ENCODE measurements at regions not wholly inside any gene's neighbourhood (a gene's known extent, or its start where the extent isn't known, plus 50 kb on each side); places are given as distances from the start of the nearest gene placed in this dataset.
A peak's percentile ranks its signal among the peaks of the same experiment; 100 is the strongest.

DNA sequence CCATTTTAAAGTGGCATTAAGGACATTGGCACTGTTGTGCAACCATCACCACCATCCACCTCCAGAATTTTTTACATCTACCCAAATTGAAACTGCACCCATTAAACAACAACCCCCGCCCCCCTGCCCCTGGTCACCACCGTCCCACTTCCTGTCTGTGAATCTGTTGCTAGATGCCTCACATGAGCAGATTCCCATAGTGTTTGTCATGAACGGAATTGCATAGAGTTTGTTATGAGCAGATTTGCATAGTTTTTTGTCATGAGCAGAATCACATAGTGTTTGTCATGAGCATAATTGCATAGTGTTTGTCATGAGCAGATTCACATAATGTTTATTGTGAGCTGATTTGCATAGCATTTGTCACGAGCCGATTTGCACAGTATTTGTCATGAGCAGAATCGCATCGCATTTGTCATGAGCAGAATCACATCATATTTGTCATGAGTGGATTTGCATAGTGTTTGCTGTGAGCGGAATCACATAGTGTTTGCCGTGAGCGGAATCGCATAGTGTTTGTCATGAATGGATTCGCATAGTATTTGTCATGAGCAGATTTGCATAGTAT, 54.0 kb upstream of the GTF3A start:
- no peak for ATAC-seq
- TF ChIP-seq ZFP3 (CRISPR knock-in tag; IDR thresholded peaks at IDR 0.05) (no peak), ESRRG (CRISPR knock-in tag; IDR thresholded peaks at IDR 0.05) (no peak), ZNF70 (CRISPR knock-in tag; IDR thresholded peaks at IDR 0.05) (no peak), GLIS3 (CRISPR knock-in tag; IDR thresholded peaks at IDR 0.05) (no peak), TCF4 (CRISPR knock-in tag; IDR thresholded peaks at IDR 0.05; ENCODE audit: borderline replicate concordance) (no peak)

DNA sequence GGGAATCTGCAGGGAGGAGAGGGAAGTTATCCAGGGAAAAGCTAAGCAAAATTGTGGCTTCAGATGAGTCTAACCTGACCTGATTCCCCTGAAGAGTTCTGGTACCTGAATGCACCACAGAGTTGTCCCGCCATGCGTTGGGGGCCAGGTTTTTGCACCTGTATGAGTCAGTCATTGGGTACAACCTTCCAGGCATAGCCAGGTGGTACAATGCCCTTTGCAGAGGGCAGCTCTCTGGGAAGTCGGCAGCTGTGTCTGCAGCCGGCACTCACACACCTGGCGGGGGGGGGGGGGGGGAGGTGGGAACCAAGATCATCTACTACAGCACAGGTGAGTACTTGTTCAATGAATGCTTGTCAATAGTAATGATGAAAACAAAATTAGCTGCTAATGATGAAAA, 52.5 kb upstream of the GTF3A start:
- ATAC-seq = no peak
- TF ChIP-seq BACH2 (CRISPR knock-in tag; IDR thresholded peaks at IDR 0.05; ENCODE audit: borderline replicate concordance) (no peak), ZNF565 (CRISPR knock-in tag; conservative IDR thresholded peaks at IDR 0.05; ENCODE audit: low read depth) (no peak), ZFP30 (CRISPR knock-in tag; IDR thresholded peaks at IDR 0.05) (no peak), ISL1 (CRISPR knock-in tag; IDR thresholded peaks at IDR 0.05) (no peak), OSR1 (CRISPR knock-in tag; IDR thresholded peaks at IDR 0.05) (no peak), TCF4 (CRISPR knock-in tag; IDR thresholded peaks at IDR 0.05; ENCODE audit: borderline replicate concordance) (no peak), GLIS3 (CRISPR knock-in tag; IDR thresholded peaks at IDR 0.05) (no peak), ESRRG (CRISPR knock-in tag; IDR thresholded peaks at IDR 0.05) (no peak)
- TF ChIP-seq, protein P1, sequence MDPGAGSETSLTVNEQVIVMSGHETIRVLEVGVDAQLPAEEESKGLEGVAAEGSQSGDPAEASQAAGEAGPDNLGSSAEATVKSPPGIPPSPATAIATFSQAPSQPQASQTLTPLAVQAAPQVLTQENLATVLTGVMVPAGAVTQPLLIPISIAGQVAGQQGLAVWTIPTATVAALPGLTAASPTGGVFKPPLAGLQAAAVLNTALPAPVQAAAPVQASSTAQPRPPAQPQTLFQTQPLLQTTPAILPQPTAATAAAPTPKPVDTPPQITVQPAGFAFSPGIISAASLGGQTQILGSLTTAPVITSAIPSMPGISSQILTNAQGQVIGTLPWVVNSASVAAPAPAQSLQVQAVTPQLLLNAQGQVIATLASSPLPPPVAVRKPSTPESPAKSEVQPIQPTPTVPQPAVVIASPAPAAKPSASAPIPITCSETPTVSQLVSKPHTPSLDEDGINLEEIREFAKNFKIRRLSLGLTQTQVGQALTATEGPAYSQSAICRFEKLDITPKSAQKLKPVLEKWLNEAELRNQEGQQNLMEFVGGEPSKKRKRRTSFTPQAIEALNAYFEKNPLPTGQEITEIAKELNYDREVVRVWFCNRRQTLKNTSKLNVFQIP (CRISPR knock-in tag; IDR thresholded peaks at IDR 0.05; ENCODE audit: borderline replicate concordance, low read depth) = no peak
- TF ChIP-seq, protein P2, sequence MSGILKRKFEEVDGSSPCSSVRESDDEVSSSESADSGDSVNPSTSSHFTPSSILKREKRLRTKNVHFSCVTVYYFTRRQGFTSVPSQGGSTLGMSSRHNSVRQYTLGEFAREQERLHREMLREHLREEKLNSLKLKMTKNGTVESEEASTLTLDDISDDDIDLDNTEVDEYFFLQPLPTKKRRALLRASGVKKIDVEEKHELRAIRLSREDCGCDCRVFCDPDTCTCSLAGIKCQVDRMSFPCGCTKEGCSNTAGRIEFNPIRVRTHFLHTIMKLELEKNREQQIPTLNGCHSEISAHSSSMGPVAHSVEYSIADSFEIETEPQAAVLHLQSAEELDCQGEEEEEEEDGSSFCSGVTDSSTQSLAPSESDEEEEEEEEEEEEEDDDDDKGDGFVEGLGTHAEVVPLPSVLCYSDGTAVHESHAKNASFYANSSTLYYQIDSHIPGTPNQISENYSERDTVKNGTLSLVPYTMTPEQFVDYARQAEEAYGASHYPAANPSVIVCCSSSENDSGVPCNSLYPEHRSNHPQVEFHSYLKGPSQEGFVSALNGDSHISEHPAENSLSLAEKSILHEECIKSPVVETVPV (CRISPR knock-in tag; IDR thresholded peaks at IDR 0.05) = no peak

DNA sequence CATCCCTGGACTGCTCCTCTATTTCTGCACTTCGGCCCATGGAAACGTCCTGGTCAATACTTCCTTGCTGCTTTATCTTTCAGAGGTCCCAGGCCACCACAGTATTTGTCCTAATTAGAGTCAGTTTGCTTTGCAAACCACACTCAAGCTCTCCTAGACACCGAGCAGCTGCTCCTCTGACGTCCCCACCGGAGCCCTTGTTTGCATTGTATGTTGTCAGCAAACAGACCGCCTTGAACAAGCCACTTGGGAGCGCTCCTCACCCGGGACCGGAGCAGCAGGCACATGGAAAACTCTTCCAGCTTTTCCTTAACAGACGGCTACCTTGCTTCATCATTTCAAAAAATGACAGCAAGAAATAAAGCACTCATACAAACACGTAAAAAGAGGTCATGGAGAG, 51.5 kb upstream of the GTF3A start:
- TF ChIP-seq, protein P3, sequence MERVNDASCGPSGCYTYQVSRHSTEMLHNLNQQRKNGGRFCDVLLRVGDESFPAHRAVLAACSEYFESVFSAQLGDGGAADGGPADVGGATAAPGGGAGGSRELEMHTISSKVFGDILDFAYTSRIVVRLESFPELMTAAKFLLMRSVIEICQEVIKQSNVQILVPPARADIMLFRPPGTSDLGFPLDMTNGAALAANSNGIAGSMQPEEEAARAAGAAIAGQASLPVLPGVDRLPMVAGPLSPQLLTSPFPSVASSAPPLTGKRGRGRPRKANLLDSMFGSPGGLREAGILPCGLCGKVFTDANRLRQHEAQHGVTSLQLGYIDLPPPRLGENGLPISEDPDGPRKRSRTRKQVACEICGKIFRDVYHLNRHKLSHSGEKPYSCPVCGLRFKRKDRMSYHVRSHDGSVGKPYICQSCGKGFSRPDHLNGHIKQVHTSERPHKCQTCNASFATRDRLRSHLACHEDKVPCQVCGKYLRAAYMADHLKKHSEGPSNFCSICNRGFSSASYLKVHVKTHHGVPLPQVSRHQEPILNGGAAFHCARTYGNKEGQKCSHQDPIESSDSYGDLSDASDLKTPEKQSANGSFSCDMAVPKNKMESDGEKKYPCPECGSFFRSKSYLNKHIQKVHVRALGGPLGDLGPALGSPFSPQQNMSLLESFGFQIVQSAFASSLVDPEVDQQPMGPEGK (CRISPR knock-in tag; IDR thresholded peaks at IDR 0.05; ENCODE audit: borderline replicate concordance) = no peak
- TF ChIP-seq ZFP30 (CRISPR knock-in tag; IDR thresholded peaks at IDR 0.05) (no peak), OSR1 (CRISPR knock-in tag; IDR thresholded peaks at IDR 0.05) (no peak), ZNF565 (CRISPR knock-in tag; conservative IDR thresholded peaks at IDR 0.05; ENCODE audit: low read depth) (no peak), ZNF8 (CRISPR knock-in tag; IDR thresholded peaks at IDR 0.05) (no peak), BACH2 (CRISPR knock-in tag; IDR thresholded peaks at IDR 0.05; ENCODE audit: borderline replicate concordance) (no peak), ARNTL (CRISPR knock-in tag; IDR thresholded peaks at IDR 0.05; ENCODE audit: borderline replicate concordance, low read depth) (no peak), ZC3H10 (CRISPR knock-in tag; IDR thresholded peaks at IDR 0.05) (no peak), ZNF70 (CRISPR knock-in tag; IDR thresholded peaks at IDR 0.05) (no peak)
- peak; percentile 23; the same call in 1 of the 3 replicates for ATAC-seq

DNA sequence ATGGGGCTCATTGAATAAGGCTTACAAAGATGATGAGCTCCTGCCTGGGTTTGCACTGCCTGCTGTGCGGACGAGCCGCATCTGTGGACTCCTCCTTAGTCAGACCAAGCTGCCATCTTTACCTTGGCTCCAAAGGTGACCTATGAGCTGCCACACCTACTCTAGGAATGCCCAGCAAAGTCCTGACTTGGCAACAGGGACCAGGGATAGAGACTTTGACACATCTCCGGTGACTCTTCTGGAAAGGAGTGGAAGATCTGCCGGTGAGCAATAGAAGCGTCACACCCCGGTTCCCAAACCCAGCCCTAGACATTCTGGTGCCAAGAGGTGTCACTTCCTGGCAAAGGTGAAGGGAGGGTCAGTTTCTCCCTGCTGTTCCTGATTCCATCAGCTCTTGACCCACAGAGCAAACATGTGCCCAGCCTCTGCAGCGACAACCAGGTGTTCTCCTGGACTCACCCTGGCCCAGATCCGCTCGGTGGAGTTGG, 50.2 kb upstream of the GTF3A start:
- peak; percentile 15 for ATAC-seq
- TF ChIP-seq, protein P1 (CRISPR knock-in tag; IDR thresholded peaks at IDR 0.05; ENCODE audit: borderline replicate concordance, low read depth) = no peak
- TF ChIP-seq BACH2 (CRISPR knock-in tag; IDR thresholded peaks at IDR 0.05; ENCODE audit: borderline replicate concordance) (no peak), PPARA (CRISPR knock-in tag; IDR thresholded peaks at IDR 0.05; ENCODE audit: borderline replicate concordance) (no peak), TOX (CRISPR knock-in tag; IDR thresholded peaks at IDR 0.05; ENCODE audit: borderline replicate concordance) (no peak), ZFP30 (CRISPR knock-in tag; IDR thresholded peaks at IDR 0.05) (no peak), TCF4 (CRISPR knock-in tag; IDR thresholded peaks at IDR 0.05; ENCODE audit: borderline replicate concordance) (no peak), ZNF565 (CRISPR knock-in tag; conservative IDR thresholded peaks at IDR 0.05; ENCODE audit: low read depth) (no peak), SNAI2 (CRISPR knock-in tag; IDR thresholded peaks at IDR 0.05) (no peak), ARNTL (CRISPR knock-in tag; IDR thresholded peaks at IDR 0.05; ENCODE audit: borderline replicate concordance, low read depth) (no peak), CSDC2 (CRISPR knock-in tag; IDR thresholded peaks at IDR 0.05) (no peak), ZC3H10 (CRISPR knock-in tag; IDR thresholded peaks at IDR 0.05) (no peak), RARB (CRISPR knock-in tag; IDR thresholded peaks at IDR 0.05) (no peak), ZNF70 (CRISPR knock-in tag; IDR thresholded peaks at IDR 0.05) (no peak), GLIS3 (CRISPR knock-in tag; IDR thresholded peaks at IDR 0.05) (no peak), OSR1 (CRISPR knock-in tag; IDR thresholded peaks at IDR 0.05) (no peak), ESRRG (CRISPR knock-in tag; IDR thresholded peaks at IDR 0.05) (no peak), ZNF8 (CRISPR knock-in tag; IDR thresholded peaks at IDR 0.05) (no peak)
- TF ChIP-seq, protein P4, sequence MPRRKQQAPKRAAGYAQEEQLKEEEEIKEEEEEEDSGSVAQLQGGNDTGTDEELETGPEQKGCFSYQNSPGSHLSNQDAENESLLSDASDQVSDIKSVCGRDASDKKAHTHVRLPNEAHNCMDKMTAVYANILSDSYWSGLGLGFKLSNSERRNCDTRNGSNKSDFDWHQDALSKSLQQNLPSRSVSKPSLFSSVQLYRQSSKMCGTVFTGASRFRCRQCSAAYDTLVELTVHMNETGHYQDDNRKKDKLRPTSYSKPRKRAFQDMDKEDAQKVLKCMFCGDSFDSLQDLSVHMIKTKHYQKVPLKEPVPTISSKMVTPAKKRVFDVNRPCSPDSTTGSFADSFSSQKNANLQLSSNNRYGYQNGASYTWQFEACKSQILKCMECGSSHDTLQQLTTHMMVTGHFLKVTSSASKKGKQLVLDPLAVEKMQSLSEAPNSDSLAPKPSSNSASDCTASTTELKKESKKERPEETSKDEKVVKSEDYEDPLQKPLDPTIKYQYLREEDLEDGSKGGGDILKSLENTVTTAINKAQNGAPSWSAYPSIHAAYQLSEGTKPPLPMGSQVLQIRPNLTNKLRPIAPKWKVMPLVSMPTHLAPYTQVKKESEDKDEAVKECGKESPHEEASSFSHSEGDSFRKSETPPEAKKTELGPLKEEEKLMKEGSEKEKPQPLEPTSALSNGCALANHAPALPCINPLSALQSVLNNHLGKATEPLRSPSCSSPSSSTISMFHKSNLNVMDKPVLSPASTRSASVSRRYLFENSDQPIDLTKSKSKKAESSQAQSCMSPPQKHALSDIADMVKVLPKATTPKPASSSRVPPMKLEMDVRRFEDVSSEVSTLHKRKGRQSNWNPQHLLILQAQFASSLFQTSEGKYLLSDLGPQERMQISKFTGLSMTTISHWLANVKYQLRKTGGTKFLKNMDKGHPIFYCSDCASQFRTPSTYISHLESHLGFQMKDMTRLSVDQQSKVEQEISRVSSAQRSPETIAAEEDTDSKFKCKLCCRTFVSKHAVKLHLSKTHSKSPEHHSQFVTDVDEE (CRISPR knock-in tag; IDR thresholded peaks at IDR 0.05) = no peak
- TF ChIP-seq, protein P5, sequence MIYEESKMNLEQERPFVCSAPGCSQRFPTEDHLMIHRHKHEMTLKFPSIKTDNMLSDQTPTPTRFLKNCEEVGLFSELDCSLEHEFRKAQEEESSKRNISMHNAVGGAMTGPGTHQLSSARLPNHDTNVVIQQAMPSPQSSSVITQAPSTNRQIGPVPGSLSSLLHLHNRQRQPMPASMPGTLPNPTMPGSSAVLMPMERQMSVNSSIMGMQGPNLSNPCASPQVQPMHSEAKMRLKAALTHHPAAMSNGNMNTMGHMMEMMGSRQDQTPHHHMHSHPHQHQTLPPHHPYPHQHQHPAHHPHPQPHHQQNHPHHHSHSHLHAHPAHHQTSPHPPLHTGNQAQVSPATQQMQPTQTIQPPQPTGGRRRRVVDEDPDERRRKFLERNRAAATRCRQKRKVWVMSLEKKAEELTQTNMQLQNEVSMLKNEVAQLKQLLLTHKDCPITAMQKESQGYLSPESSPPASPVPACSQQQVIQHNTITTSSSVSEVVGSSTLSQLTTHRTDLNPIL (CRISPR knock-in tag; IDR thresholded peaks at IDR 0.05; ENCODE audit: low read depth) = no peak
